ENCODE measurements at regions not wholly inside any gene's neighbourhood (a gene's known extent, or its start where the extent isn't known, plus 50 kb on each side); places are given as distances from the start of the nearest gene placed in this dataset.
"Not testable (repeated sequence)": the region's sequence is repeated elsewhere in the genome, so short reads cannot be mapped to it uniquely, and the experiment has no call there.

DNA sequence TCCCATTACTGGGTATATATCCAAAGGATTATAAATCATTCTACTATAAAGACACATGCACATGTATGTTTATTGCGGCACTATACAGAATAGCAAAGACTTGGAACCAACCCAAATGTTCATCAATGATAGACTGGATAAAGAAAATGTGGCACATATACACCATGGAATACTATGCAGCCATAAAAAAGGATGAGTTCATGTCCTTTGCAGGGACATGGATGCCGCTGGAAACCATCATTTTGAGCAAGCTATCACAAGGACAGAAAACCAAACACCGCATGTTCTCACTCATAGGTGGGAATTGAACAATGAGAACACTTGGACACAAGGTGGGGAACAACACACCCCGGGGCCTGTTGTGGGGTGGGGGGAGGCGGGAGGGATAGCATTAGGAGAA, 57.0 kb upstream of the NEUROD1 start:
- 71 to 75% methylated on average over 5 of the region's 5 CpGs for WGBS, 2 donors
- not testable (repeated sequence) for DNase-seq; H3K27ac ChIP-seq; H3K4me3 ChIP-seq; H3K4me1 ChIP-seq; ATAC-seq (ENCODE audit: low FRiP score in 2 of 2); H3K27me3 ChIP-seq; H3K9me3 ChIP-seq; H3K36me3 ChIP-seq

- Histone ChIP-seq H3K27ac (no peak overlapping the region), H3K27me3 (no peaks in the 10 kb centered on the region), H3K36me3 (no peaks in the 10 kb centered on the region), H3K4me3 (no peak overlapping the region), H3K9me3 (no peaks in the 10 kb centered on the region), H3K4me1 (peaks cover 0 to 3% (median under 1%) of the 10 kb centered on the region in 4 donors)
- WGBS, 2 donors, result 35 to 44% methylated on average over 2 of the region's 2 CpGs
- TF ChIP-seq POLR2A (IDR thresholded peaks at IDR 0.05) (no peak), EP300 (IDR thresholded peaks at IDR 0.05) (no peak), POLR2AphosphoS5 (IDR thresholded peaks at IDR 0.05) (no peak)
- TF ChIP-seq, protein P1, sequence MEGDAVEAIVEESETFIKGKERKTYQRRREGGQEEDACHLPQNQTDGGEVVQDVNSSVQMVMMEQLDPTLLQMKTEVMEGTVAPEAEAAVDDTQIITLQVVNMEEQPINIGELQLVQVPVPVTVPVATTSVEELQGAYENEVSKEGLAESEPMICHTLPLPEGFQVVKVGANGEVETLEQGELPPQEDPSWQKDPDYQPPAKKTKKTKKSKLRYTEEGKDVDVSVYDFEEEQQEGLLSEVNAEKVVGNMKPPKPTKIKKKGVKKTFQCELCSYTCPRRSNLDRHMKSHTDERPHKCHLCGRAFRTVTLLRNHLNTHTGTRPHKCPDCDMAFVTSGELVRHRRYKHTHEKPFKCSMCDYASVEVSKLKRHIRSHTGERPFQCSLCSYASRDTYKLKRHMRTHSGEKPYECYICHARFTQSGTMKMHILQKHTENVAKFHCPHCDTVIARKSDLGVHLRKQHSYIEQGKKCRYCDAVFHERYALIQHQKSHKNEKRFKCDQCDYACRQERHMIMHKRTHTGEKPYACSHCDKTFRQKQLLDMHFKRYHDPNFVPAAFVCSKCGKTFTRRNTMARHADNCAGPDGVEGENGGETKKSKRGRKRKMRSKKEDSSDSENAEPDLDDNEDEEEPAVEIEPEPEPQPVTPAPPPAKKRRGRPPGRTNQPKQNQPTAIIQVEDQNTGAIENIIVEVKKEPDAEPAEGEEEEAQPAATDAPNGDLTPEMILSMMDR (IDR thresholded peaks at IDR 0.05), result no peak
- ATAC-seq (ENCODE audit: low FRiP score in 2 of 2) (no peak), DNase-seq (no peak)
Measured at GRCh38 chr2:181738074-181738473, 57.8 kb upstream of the NEUROD1 start.

GRCh38 chr2:181738563-181738962, 58.2 kb upstream of the NEUROD1 start:
- DNase-seq (no peak), ATAC-seq (ENCODE audit: low FRiP score in 2 of 2) (no peak)
- H3K9me3 ChIP-seq, result no peaks in the 10 kb centered on the region
- no peak overlapping the region for H3K27ac ChIP-seq
- no peak for TF ChIP-seq EP300 (IDR thresholded peaks at IDR 0.05)
- no peaks in the 10 kb centered on the region for H3K36me3 ChIP-seq
- 84 to 90% methylated on average over 4 of the region's 4 CpGs for WGBS, 2 donors
- no peaks in the 10 kb centered on the region for H3K27me3 ChIP-seq
- H3K4me3 ChIP-seq, result no peak overlapping the region
- H3K4me1 ChIP-seq, result peaks cover 0 to 6% (median 2%) of the 10 kb centered on the region in 4 donors

GRCh38 chr2:181741756-181742155, 61.4 kb upstream of the NEUROD1 start:
- WGBS, 2 donors, result 55 to 71% methylated on average over 1 of the region's 1 CpG
- no peak for DNase-seq

DNA sequence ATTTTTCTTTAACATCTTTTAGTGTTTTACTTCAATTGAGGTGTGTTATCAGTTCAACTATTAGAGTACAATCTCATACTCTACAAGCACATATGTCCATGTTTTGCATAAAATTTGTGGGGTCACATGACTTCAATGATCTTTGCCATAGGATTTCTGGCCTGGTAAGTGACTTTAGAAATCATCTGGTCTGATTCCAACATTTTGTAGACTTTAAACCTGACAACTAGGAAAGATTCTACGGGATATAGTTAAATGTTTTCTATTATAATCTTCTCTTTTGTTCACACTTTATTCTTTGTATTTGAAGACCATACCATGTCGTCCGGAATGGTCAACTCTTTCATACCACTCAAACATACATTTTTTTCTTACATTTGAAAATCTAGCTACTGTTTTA, 62.0 kb upstream of the NEUROD1 start:
- Histone ChIP-seq H3K27ac (no peak overlapping the region), H3K4me3 (no peak overlapping the region), H3K36me3 (no peaks in the 10 kb centered on the region), H3K9me3 (no peaks in the 10 kb centered on the region), H3K4me1 (peaks cover 0 to 6% (median 2%) of the 10 kb centered on the region in 4 donors), H3K27me3 (no peaks in the 10 kb centered on the region)
- 40 to 44% methylated on average over 3 of the region's 3 CpGs for WGBS, 2 donors
- TF ChIP-seq, protein P1 (IDR thresholded peaks at IDR 0.05), result no peak
- TF ChIP-seq EP300 (IDR thresholded peaks at IDR 0.05) (no peak), POLR2A (IDR thresholded peaks at IDR 0.05) (no peak), POLR2AphosphoS5 (IDR thresholded peaks at IDR 0.05) (no peak)
- no peak for ATAC-seq (ENCODE audit: low FRiP score in 2 of 2)
- DNase-seq, result no peak

More at GRCh38 chr2:181741756-181742155, 61.4 kb upstream of the NEUROD1 start:
- Histone ChIP-seq H3K4me3 (no peak overlapping the region), H3K4me1 (peaks cover 0 to 6% (median 2%) of the 10 kb centered on the region in 4 donors), H3K27me3 (no peaks in the 10 kb centered on the region), H3K27ac (no peak overlapping the region), H3K36me3 (no peaks in the 10 kb centered on the region), H3K9me3 (no peaks in the 10 kb centered on the region)
- TF ChIP-seq, protein P1 (IDR thresholded peaks at IDR 0.05), result no peak
- TF ChIP-seq EP300 (IDR thresholded peaks at IDR 0.05) (no peak), POLR2AphosphoS5 (IDR thresholded peaks at IDR 0.05) (no peak), POLR2A (IDR thresholded peaks at IDR 0.05) (no peak)
- no peak for ATAC-seq (ENCODE audit: low FRiP score in 2 of 2)

DNA sequence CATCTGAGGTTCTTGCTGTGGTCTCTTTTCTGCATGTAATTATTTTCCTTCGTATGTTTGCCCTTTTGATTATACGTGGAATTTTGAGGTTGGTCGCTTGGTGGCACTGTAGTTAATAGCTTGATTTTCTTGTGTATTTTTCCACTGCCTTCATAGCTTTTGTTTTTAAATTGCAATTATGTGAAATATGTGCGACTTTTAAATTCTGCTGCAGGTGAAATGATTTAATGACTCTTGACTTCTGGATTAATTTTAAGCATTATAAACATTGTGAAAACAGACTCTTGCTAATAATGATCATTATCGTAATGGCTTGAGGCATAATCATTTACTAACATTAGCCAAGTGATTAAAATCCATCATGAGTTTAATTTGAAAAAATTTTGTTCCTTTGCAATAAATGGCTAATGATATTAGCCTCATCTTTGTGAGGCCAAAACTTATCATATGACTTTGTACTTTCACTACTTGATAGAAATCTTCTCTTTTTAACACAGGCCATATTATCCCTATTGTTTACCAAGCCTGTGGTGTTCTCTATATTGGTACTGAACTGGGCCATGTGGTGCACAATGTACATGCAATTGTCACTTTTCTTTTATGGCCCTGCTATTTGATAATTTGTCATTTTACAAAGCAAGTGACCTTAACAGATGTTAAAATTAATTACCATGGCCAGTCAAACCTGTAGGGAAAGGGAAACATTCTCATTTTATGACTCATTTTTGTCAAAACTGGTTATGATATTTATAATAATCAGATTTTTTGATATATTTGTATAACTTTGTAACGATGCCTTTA, 62.8 kb upstream of the NEUROD1 start:
- Histone ChIP-seq H3K27ac (no peak overlapping the region), H3K36me3 (no peaks in the 10 kb centered on the region), H3K27me3 (no peaks in the 10 kb centered on the region), H3K4me3 (no peak overlapping the region), H3K4me1 (peaks cover 0 to 6% (median 2%) of the 10 kb centered on the region in 4 donors), H3K9me3 (no peaks in the 10 kb centered on the region)
- TF ChIP-seq POLR2AphosphoS5 (IDR thresholded peaks at IDR 0.05), result no peak
- TF ChIP-seq, protein P1 (IDR thresholded peaks at IDR 0.05), result peak; percentile 52 to 75 (median 63)
- ATAC-seq (ENCODE audit: low FRiP score in 2 of 2) (peak in 1 of 2 donors; percentile 64), DNase-seq (peak in 1 of 2 donors; percentile 33)
- 23 to 24% methylated on average over 6 of the region's 6 CpGs for WGBS, 2 donors

All from upper lobe of left lung (tissue), 6 donors.